ENCODE measurements at regions not wholly inside any gene's neighbourhood (a gene's known extent, or its start where the extent isn't known, plus 50 kb on each side); places are given as distances from the start of the nearest gene placed in this dataset.

- TF ChIP-seq CTCF (IDR thresholded peaks at IDR 0.05; ENCODE audit: insufficient read depth, low read length, poor library complexity, severe bottlenecking), result no peak
- TF ChIP-seq EZH2phosphoT487 (conservative IDR thresholded peaks at IDR 0.05; ENCODE audit: low read length), result no peak
Observed at GRCh38 chr12:39127401-39127800, 222.0 kb upstream of the CPNE8 start.

Measured in SU-DHL-6 (cell line).